HEK293 (cell line): ENCODE measurements at regions not wholly inside any gene's neighbourhood (a gene's known extent, or its start where the extent isn't known, plus 50 kb on each side); places are given as distances from the start of the nearest gene placed in this dataset.

Experiments
- HOXA7 ChIP-seq: sonication (generic); formaldehyde crosslinking; IDR thresholded peaks from 2 replicates; pipeline ENCODE4 v1.8.1; 2022; ENCODE audit warnings: missing genetic modification reagents, borderline replicate concordance
- ZNF140 ChIP-seq: fragments of 450-650 bp; formaldehyde crosslinking; IDR thresholded peaks from 2 replicates; pipeline ENCODE4 v1.5.1; 2016; ENCODE audit warnings: missing biosample characterization, missing genetic modification characterization
- ZNF768 ChIP-seq: fragments of 450-650 bp; formaldehyde crosslinking; IDR thresholded peaks from 2 replicates; pipeline ENCODE4 v1.5.1; 2018; ENCODE audit warnings: missing biosample characterization, mild to moderate bottlenecking, missing genetic modification characterization
- TF ChIP-seq, protein P1 (sequence below): fragments of 450-650 bp; formaldehyde crosslinking; IDR thresholded peaks from 2 replicates; pipeline ENCODE4 v1.5.1; 2016; ENCODE audit warnings: missing biosample characterization, missing genetic modification characterization
- TF ChIP-seq, protein P2 (sequence below): fragments of 450-650 bp; formaldehyde crosslinking; IDR thresholded peaks from 2 replicates; pipeline ENCODE4 v1.5.1; 2017; ENCODE audit warnings: missing biosample characterization, mild to moderate bottlenecking, missing genetic modification characterization, moderate library complexity
- TF ChIP-seq, protein P3 (sequence below): fragments of 450-650 bp; formaldehyde crosslinking; IDR thresholded peaks from 2 replicates; pipeline ENCODE4 v1.5.1; 2016; ENCODE audit warnings: missing biosample characterization, missing genetic modification characterization

DNA sequence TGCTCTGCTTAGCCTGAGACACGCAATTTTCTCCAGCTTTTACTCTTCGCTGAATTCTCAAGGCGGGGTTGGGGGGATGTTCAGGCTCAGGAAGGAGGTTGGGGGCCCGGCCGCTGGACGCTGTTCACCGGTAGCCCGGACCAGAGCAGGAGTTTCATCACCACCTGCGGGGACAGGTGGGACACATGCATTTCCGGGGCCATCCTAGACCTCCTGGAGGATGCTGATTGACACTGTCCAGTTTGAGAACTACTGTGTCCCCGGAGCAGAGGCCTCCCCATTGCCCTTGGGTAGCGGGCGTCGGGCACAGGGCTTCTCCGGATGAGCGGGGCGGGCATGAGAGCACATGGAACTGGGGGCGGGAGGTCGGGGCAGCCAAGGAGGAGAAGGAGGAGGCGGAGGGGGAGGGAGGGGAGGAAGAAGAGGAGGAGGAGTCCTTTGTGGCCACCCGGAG lies 144.0 kb upstream of the GRK3 start:
- TF ChIP-seq, protein P1, sequence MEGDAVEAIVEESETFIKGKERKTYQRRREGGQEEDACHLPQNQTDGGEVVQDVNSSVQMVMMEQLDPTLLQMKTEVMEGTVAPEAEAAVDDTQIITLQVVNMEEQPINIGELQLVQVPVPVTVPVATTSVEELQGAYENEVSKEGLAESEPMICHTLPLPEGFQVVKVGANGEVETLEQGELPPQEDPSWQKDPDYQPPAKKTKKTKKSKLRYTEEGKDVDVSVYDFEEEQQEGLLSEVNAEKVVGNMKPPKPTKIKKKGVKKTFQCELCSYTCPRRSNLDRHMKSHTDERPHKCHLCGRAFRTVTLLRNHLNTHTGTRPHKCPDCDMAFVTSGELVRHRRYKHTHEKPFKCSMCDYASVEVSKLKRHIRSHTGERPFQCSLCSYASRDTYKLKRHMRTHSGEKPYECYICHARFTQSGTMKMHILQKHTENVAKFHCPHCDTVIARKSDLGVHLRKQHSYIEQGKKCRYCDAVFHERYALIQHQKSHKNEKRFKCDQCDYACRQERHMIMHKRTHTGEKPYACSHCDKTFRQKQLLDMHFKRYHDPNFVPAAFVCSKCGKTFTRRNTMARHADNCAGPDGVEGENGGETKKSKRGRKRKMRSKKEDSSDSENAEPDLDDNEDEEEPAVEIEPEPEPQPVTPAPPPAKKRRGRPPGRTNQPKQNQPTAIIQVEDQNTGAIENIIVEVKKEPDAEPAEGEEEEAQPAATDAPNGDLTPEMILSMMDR (tag by site-specific recombination), result no peak
- TF ChIP-seq ZNF768 (tag by site-specific recombination) (no peak), ZNF140 (no peak), HOXA7 (CRISPR knock-in tag) (no peak)
- TF ChIP-seq, protein P2, sequence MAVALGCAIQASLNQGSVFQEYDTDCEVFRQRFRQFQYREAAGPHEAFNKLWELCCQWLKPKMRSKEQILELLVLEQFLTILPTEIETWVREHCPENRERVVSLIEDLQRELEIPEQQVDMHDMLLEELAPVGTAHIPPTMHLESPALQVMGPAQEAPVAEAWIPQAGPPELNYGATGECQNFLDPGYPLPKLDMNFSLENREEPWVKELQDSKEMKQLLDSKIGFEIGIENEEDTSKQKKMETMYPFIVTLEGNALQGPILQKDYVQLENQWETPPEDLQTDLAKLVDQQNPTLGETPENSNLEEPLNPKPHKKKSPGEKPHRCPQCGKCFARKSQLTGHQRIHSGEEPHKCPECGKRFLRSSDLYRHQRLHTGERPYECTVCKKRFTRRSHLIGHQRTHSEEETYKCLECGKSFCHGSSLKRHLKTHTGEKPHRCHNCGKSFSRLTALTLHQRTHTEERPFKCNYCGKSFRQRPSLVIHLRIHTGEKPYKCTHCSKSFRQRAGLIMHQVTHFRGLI, result no peak
- TF ChIP-seq, protein P3, sequence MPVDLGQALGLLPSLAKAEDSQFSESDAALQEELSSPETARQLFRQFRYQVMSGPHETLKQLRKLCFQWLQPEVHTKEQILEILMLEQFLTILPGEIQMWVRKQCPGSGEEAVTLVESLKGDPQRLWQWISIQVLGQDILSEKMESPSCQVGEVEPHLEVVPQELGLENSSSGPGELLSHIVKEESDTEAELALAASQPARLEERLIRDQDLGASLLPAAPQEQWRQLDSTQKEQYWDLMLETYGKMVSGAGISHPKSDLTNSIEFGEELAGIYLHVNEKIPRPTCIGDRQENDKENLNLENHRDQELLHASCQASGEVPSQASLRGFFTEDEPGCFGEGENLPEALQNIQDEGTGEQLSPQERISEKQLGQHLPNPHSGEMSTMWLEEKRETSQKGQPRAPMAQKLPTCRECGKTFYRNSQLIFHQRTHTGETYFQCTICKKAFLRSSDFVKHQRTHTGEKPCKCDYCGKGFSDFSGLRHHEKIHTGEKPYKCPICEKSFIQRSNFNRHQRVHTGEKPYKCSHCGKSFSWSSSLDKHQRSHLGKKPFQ (tag by site-specific recombination), result no peak
